Common myeloid progenitor, CD34-positive (primary cell): ENCODE measurements at regions not wholly inside any gene's neighbourhood (a gene's known extent, or its start where the extent isn't known, plus 50 kb on each side); places are given as distances from the start of the nearest gene placed in this dataset.
A peak's percentile ranks its signal among the peaks of the same experiment; 100 is the strongest.

ENCODE experiments used
- CTCF ChIA-PET: fragments of 350-600 bp; sonication (Branson Sonifier 250); formaldehyde crosslinking; loops from one replicate; lab custom pipeline; 2021; ENCODE audit warnings: antibody characterized with exemption; lab: Charles Lee
- POLR2A ChIA-PET: fragments of 350-600 bp; sonication (Branson Sonifier 250); formaldehyde crosslinking; loops from one replicate; lab custom pipeline; 2021; ENCODE audit warnings: antibody characterized with exemption; lab: Charles Lee
- DNase-seq, 3 donors: peaks; one replicate each; pipeline versions ENCODE4 v3.0.0 to v3.0.0-alpha.2; 2013
- H3K27ac ChIP-seq, 2 experiments: 1 replicate in 1 of 2; 2 replicates in 1 of 2; pipeline ENCODE4 v1.7.0; 2013; ENCODE audit warnings: inconsistent platforms in 2 of 2, low read length in 2 of 2, mild to moderate bottlenecking in 2 of 2, low read depth in 1 of 2, moderate library complexity in 1 of 2; ENCODE audit not compliant: severe bottlenecking in 2 of 2, insufficient read depth in 1 of 2, poor library complexity in 1 of 2
- H3K27me3 ChIP-seq, 5 experiments: replicated peaks in 2 of 5; 1 replicate in 3 of 5; 2 replicates in 2 of 5; pipeline versions ENCODE4 v1.6.1 to v1.7.0; 2013; ENCODE audit warnings: low read length in 4 of 5, mild to moderate bottlenecking in 2 of 5, moderate library complexity in 2 of 5, inconsistent platforms in 1 of 5; ENCODE audit not compliant: insufficient read depth in 5 of 5, control insufficient read depth in 4 of 5
- H3K36me3 ChIP-seq, 4 experiments: 1 replicate in 2 of 4; 2 replicates in 2 of 4; pipeline versions ENCODE4 v1.6.1 to v1.7.0; 2013; ENCODE audit warnings: low read length in 3 of 4, control low read depth in 1 of 4, mild to moderate bottlenecking in 1 of 4; ENCODE audit not compliant: control insufficient read depth in 4 of 4, insufficient read depth in 4 of 4
- H3K4me1 ChIP-seq, 4 experiments: 1 replicate in 3 of 4; 2 replicates in 1 of 4; pipeline versions ENCODE4 v1.6.1 to v1.7.1; 2013; ENCODE audit warnings: low read length in 3 of 4, mild to moderate bottlenecking in 3 of 4, control low read depth in 1 of 4, inconsistent platforms in 1 of 4, moderate library complexity in 1 of 4; ENCODE audit not compliant: control insufficient read depth in 4 of 4, insufficient read depth in 4 of 4; ENCODE audit errors: control extremely low read depth in 1 of 4
- H3K4me3 ChIP-seq, 7 experiments: 1 replicate in 4 of 7; 2 replicates in 3 of 7; pipeline versions ENCODE4 v1.5.1 to v1.7.0; 2013; ENCODE audit warnings: mild to moderate bottlenecking in 7 of 7, low read length in 6 of 7, moderate library complexity in 6 of 7, inconsistent platforms in 2 of 7, low read depth in 2 of 7, control low read depth in 1 of 7; ENCODE audit not compliant: insufficient read depth in 4 of 7, control insufficient read depth in 1 of 7; ENCODE audit errors: extremely low read depth in 1 of 7
- H3K9me3 ChIP-seq, 5 experiments: 1 replicate in 4 of 5; 2 replicates in 1 of 5; pipeline versions ENCODE4 v1.6.1 to v1.7.1; 2013; ENCODE audit warnings: low read length in 4 of 5, mild to moderate bottlenecking in 2 of 5, inconsistent platforms in 1 of 5, low read depth in 1 of 5, moderate library complexity in 1 of 5; ENCODE audit not compliant: control insufficient read depth in 4 of 5, insufficient read depth in 2 of 5; ENCODE audit errors: control extremely low read depth in 1 of 5
- WGBS: methylation state at CpG from one replicate; pipeline ENCODE4 v1.1.5; 2013; ENCODE audit not compliant: insufficient coverage; 5-methylcytosine and 5-hydroxymethylcytosine counted together

- no peak overlapping the region for H3K4me3 ChIP-seq
- DNase-seq = peak in 1 of 3 donors; percentile 13
- WGBS = 61% methylated on average over 3 of the region's 3 CpGs
- CTCF ChIA-PET = interaction anchor here (1.1 to 1.7 kb wide), 2 partner anchors 27 to 45 kb away, joined by 3 to 4 read pairs; no protein-coding TSS in a partner anchor
- no peak overlapping the region for H3K27ac ChIP-seq
- H3K4me1 ChIP-seq = peaks cover 0 to 10% (median 4%) of the 10 kb centered on the region in 4 experiments
- no peaks in the 10 kb centered on the region for H3K27me3 ChIP-seq
- POLR2A ChIA-PET = no interaction called here
- H3K9me3 ChIP-seq = no peaks in the 10 kb centered on the region
- H3K36me3 ChIP-seq = no peaks in the 10 kb centered on the region
Observed at GRCh38 chr11:105202844-105203548, 63.4 kb upstream of the CARD18 start.

GRCh38 chr11:105202422-105202821 lies 62.9 kb upstream of the CARD18 start:
- POLR2A ChIA-PET = no interaction called here
- no peak overlapping the region for H3K27ac ChIP-seq
- 95% methylated on average over 3 of the region's 4 CpGs for WGBS

GRCh38 chr11:105201166-105201565 lies 61.6 kb upstream of the CARD18 start:
- ChIA-PET CTCF (no interaction called here), POLR2A (no interaction called here)
- H3K4me3 ChIP-seq = no peak overlapping the region
- H3K27me3 ChIP-seq = no peaks in the 10 kb centered on the region
- no peaks in the 10 kb centered on the region for H3K36me3 ChIP-seq
- no CpG with 5 or more reads among the region's 5 CpGs for WGBS
- DNase-seq = peak in 2 of 3 donors; percentile 52 to 73
- no peak overlapping the region for H3K27ac ChIP-seq
- peaks cover 0 to 10% (median 4%) of the 10 kb centered on the region in 4 experiments for H3K4me1 ChIP-seq
- H3K9me3 ChIP-seq = no peaks in the 10 kb centered on the region

More at GRCh38 chr11:105202422-105202821, 62.9 kb upstream of the CARD18 start:
- Histone ChIP-seq H3K27me3 (no peaks in the 10 kb centered on the region), H3K9me3 (no peaks in the 10 kb centered on the region), H3K36me3 (no peaks in the 10 kb centered on the region), H3K4me3 (no peak overlapping the region), H3K4me1 (peaks cover 0 to 10% (median 4%) of the 10 kb centered on the region in 4 experiments)
- no peak for DNase-seq
- CTCF ChIA-PET = interaction anchor here (1.1 kb wide), 1 partner anchor 45 kb away, joined by 4 read pairs; no protein-coding TSS in a partner anchor

GRCh38 chr11:105197071-105197815 lies 57.7 kb upstream of the CARD18 start:
- DNase-seq = no peak
- Histone ChIP-seq H3K27ac (no peak overlapping the region), H3K36me3 (no peaks in the 10 kb centered on the region), H3K4me3 (no peak overlapping the region), H3K4me1 (peaks cover 0 to 7% (median 0%) of the 10 kb centered on the region in 4 experiments), H3K9me3 (no peaks in the 10 kb centered on the region), H3K27me3 (no peaks in the 10 kb centered on the region)
- ChIA-PET POLR2A (no interaction called here), CTCF (interaction anchor here (0.8 to 1.0 kb wide), 2 partner anchors 14 to 159 kb away, joined by 3 read pairs; no protein-coding TSS in a partner anchor)
- WGBS = 100% methylated on average over 4 of the region's 6 CpGs

- Histone ChIP-seq H3K4me3 (no peak overlapping the region), H3K9me3 (no peaks in the 10 kb centered on the region), H3K27ac (no peak overlapping the region), H3K36me3 (no peaks in the 10 kb centered on the region), H3K27me3 (no peaks in the 10 kb centered on the region), H3K4me1 (no peaks in the 10 kb centered on the region)
- POLR2A ChIA-PET = no interaction called here
- CTCF ChIA-PET = interaction anchor here (1.2 kb wide), 1 partner anchor 114 kb away, joined by 4 read pairs; no protein-coding TSS in a partner anchor
- WGBS = 86% methylated on average over 1 of the region's 2 CpGs
- no peak for DNase-seq
Observed at GRCh38 chr11:105193260-105193659, 53.7 kb upstream of the CARD18 start.

- Histone ChIP-seq H3K4me3 (no peak overlapping the region), H3K27me3 (no peaks in the 10 kb centered on the region), H3K27ac (no peak overlapping the region), H3K9me3 (no peaks in the 10 kb centered on the region), H3K4me1 (no peaks in the 10 kb centered on the region), H3K36me3 (no peaks in the 10 kb centered on the region)
- ChIA-PET CTCF (no interaction called here), POLR2A (no interaction called here)
- DNase-seq = no peak
Observed at GRCh38 chr11:105192115-105192514, 52.5 kb upstream of the CARD18 start.

GRCh38 chr11:105189581-105189980 lies 50.0 kb upstream of the CARD18 start:
- DNase-seq = peak in 2 of 3 donors; percentile 40 to 43

More at GRCh38 chr11:105189581-105189980, 50.0 kb upstream of the CARD18 start:
- Histone ChIP-seq H3K4me1 (no peaks in the 10 kb centered on the region), H3K27ac (no peak overlapping the region), H3K9me3 (no peaks in the 10 kb centered on the region), H3K36me3 (no peaks in the 10 kb centered on the region), H3K4me3 (no peak overlapping the region), H3K27me3 (no peaks in the 10 kb centered on the region)
- CTCF ChIA-PET = interaction anchor here (0.8 kb wide), 1 partner anchor 1194 kb away, joined by 3 read pairs; no protein-coding TSS in a partner anchor
- POLR2A ChIA-PET = no interaction called here
- no CpG with 5 or more reads among the region's 2 CpGs for WGBS
